ENCODE measurements at regions not wholly inside any gene's neighbourhood (a gene's known extent, or its start where the extent isn't known, plus 50 kb on each side); places are given as distances from the start of the nearest gene placed in this dataset.

DNA sequence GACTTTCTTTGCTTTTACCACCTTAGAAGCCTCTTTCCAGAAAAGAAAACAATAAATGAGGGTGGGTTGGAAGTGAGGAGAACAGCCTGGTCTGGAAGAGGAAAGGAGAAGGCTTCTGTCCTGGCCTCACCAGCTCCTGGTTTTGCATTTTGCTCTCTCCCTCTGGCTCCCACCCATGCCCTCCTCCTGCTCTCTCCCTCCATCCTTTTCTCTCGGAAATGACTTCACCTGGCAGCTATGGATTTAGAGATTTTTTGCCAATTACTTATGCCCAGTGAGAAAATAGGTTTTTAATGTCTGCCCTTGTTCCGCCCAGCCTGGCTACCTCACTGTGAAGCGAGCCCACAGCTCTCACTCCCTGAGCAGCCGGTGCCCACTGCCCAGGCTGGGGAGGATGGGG is 77.9 kb upstream of the NTRK3 start:
- Histone ChIP-seq H3K4me3 (ENCODE audit: low read length) (no peak overlapping the region), H3K9me3 (ENCODE audit: control insufficient read depth, low read depth, low read length) (no peaks in the 10 kb centered on the region), H3K4me1 (ENCODE audit: control insufficient read depth, low read depth, low read length) (no peaks in the 10 kb centered on the region), H3K27ac (ENCODE audit: low read length) (no peak overlapping the region), H3K27me3 (ENCODE audit: control insufficient read depth, insufficient read depth, low read length) (no peaks in the 10 kb centered on the region), H3K9ac (ENCODE audit: low read length) (no peak overlapping the region), H3K36me3 (ENCODE audit: control insufficient read depth, low read depth, low read length) (no peaks in the 10 kb centered on the region)

DNA sequence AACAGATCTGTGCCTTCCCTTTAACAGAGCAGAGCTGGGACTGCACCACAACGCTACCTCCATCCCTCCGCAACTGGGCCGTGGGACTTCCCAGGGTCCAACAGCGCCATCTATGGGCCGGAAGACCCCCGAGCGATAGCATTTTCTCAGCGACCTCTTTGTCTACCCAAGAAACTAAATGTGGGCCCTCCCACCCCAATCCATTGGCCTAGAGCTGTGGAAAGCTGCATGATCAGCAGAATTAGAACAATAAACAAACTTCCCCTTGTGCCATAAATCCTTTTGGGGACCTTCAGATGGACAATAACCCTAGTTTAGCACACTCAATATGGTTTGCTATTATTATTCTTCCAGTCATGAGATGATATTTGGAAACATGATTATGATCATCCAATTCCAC is 74.8 kb upstream of the NTRK3 start:
- H3K9ac ChIP-seq (ENCODE audit: low read length), result no peak overlapping the region
- H3K36me3 ChIP-seq (ENCODE audit: control insufficient read depth, low read depth, low read length), result no peaks in the 10 kb centered on the region
- H3K9me3 ChIP-seq (ENCODE audit: control insufficient read depth, low read depth, low read length), result no peaks in the 10 kb centered on the region
- no peak overlapping the region for H3K4me3 ChIP-seq (ENCODE audit: low read length)
- H3K27me3 ChIP-seq (ENCODE audit: control insufficient read depth, insufficient read depth, low read length), result no peaks in the 10 kb centered on the region
- no peak overlapping the region for H3K27ac ChIP-seq (ENCODE audit: low read length)
- no peaks in the 10 kb centered on the region for H3K4me1 ChIP-seq (ENCODE audit: control insufficient read depth, low read depth, low read length)

- Histone ChIP-seq H3K4me3 (ENCODE audit: low read length) (no peak overlapping the region), H3K27ac (ENCODE audit: low read length) (no peak overlapping the region), H3K36me3 (ENCODE audit: control insufficient read depth, low read depth, low read length) (no peaks in the 10 kb centered on the region), H3K9ac (ENCODE audit: low read length) (no peak overlapping the region), H3K9me3 (ENCODE audit: control insufficient read depth, low read depth, low read length) (no peaks in the 10 kb centered on the region), H3K4me1 (ENCODE audit: control insufficient read depth, low read depth, low read length) (no peaks in the 10 kb centered on the region), H3K27me3 (ENCODE audit: control insufficient read depth, insufficient read depth, low read length) (no peaks in the 10 kb centered on the region)
These were observed 70.4 kb upstream of the NTRK3 start for GRCh38 chr15:88326924-88327323.

- Histone ChIP-seq H3K9me3 (ENCODE audit: control insufficient read depth, low read depth, low read length) (no peaks in the 10 kb centered on the region), H3K27me3 (ENCODE audit: control insufficient read depth, insufficient read depth, low read length) (no peaks in the 10 kb centered on the region), H3K27ac (ENCODE audit: low read length) (no peak overlapping the region), H3K36me3 (ENCODE audit: control insufficient read depth, low read depth, low read length) (no peaks in the 10 kb centered on the region), H3K4me3 (ENCODE audit: low read length) (no peak overlapping the region), H3K9ac (ENCODE audit: low read length) (no peak overlapping the region), H3K4me1 (ENCODE audit: control insufficient read depth, low read depth, low read length) (no peaks in the 10 kb centered on the region)
These were observed 68.2 kb upstream of the NTRK3 start for GRCh38 chr15:88324741-88325065.

GRCh38 chr15:88323976-88324740 is 67.6 kb upstream of the NTRK3 start:
- Histone ChIP-seq H3K36me3 (ENCODE audit: control insufficient read depth, low read depth, low read length) (no peaks in the 10 kb centered on the region), H3K9ac (ENCODE audit: low read length) (no peak overlapping the region), H3K27ac (ENCODE audit: low read length) (no peak overlapping the region), H3K27me3 (ENCODE audit: control insufficient read depth, insufficient read depth, low read length) (no peaks in the 10 kb centered on the region), H3K4me1 (ENCODE audit: control insufficient read depth, low read depth, low read length) (no peaks in the 10 kb centered on the region), H3K4me3 (ENCODE audit: low read length) (no peak overlapping the region), H3K9me3 (ENCODE audit: control insufficient read depth, low read depth, low read length) (no peaks in the 10 kb centered on the region)

DNA sequence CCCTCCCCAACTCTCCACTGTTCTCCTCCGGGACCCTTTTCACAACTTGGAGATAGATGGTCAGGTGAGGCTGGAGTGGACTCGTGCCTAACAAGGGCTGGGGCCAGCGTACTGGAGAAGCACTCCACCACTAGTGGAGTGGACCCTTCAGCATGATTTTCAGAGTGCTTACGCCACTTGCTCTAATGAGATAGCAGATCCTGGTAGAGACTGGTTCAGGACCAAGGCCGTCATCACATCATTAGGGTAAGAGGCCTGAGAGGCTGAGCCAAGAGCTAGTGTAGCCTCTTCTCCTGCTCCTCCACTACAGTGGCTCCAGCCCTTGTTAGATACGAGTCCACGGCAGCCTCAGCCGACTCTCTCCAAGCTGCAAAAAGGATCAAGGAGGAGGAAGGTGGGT is 66.9 kb upstream of the NTRK3 start:
- Histone ChIP-seq H3K27me3 (ENCODE audit: control insufficient read depth, insufficient read depth, low read length) (no peaks in the 10 kb centered on the region), H3K36me3 (ENCODE audit: control insufficient read depth, low read depth, low read length) (no peaks in the 10 kb centered on the region), H3K9ac (ENCODE audit: low read length) (no peak overlapping the region), H3K27ac (ENCODE audit: low read length) (no peak overlapping the region), H3K4me1 (ENCODE audit: control insufficient read depth, low read depth, low read length) (no peaks in the 10 kb centered on the region), H3K4me3 (ENCODE audit: low read length) (no peak overlapping the region), H3K9me3 (ENCODE audit: control insufficient read depth, low read depth, low read length) (no peaks in the 10 kb centered on the region)

- H3K4me3 ChIP-seq (ENCODE audit: low read length), result no peak overlapping the region
- H3K9me3 ChIP-seq (ENCODE audit: control insufficient read depth, low read depth, low read length), result no peaks in the 10 kb centered on the region
- no peaks in the 10 kb centered on the region for H3K4me1 ChIP-seq (ENCODE audit: control insufficient read depth, low read depth, low read length)
- H3K27me3 ChIP-seq (ENCODE audit: control insufficient read depth, insufficient read depth, low read length), result no peaks in the 10 kb centered on the region
- H3K27ac ChIP-seq (ENCODE audit: low read length), result no peak overlapping the region
- no peak overlapping the region for H3K9ac ChIP-seq (ENCODE audit: low read length)
- H3K36me3 ChIP-seq (ENCODE audit: control insufficient read depth, low read depth, low read length), result no peaks in the 10 kb centered on the region
These were observed 65.9 kb upstream of the NTRK3 start for GRCh38 chr15:88322461-88322860.

DNA sequence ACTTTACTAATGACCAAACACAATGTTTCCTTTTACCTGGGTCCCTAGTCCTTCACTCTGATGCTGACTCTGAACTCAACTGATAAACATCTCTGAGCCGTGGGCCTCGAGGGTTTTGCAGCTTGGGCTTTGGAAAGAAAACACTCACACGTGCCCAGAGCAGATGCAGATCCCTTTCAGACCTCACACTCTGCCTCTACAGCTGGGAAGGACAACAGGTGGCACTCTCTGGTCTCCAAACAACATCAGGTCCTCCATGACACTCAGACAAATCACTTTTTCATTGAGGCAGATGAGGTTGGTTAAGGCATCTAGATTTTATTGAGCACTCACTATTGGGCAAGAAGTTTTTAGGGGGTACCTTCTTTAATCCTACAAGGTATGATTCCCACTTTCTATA is 64.7 kb upstream of the NTRK3 start:
- Histone ChIP-seq H3K36me3 (ENCODE audit: control insufficient read depth, low read depth, low read length) (no peaks in the 10 kb centered on the region), H3K4me1 (ENCODE audit: control insufficient read depth, low read depth, low read length) (no peaks in the 10 kb centered on the region), H3K27ac (ENCODE audit: low read length) (no peak overlapping the region), H3K4me3 (ENCODE audit: low read length) (no peak overlapping the region), H3K9ac (ENCODE audit: low read length) (no peak overlapping the region), H3K27me3 (ENCODE audit: control insufficient read depth, insufficient read depth, low read length) (no peaks in the 10 kb centered on the region), H3K9me3 (ENCODE audit: control insufficient read depth, low read depth, low read length) (no peaks in the 10 kb centered on the region)

GRCh38 chr15:88316586-88316985 is 60.0 kb upstream of the NTRK3 start:
- H3K27ac ChIP-seq (ENCODE audit: low read length), result no peak overlapping the region
- no peaks in the 10 kb centered on the region for H3K27me3 ChIP-seq (ENCODE audit: control insufficient read depth, insufficient read depth, low read length)
- H3K9me3 ChIP-seq (ENCODE audit: control insufficient read depth, low read depth, low read length), result no peaks in the 10 kb centered on the region
- no peaks in the 10 kb centered on the region for H3K4me1 ChIP-seq (ENCODE audit: control insufficient read depth, low read depth, low read length)
- no peak overlapping the region for H3K9ac ChIP-seq (ENCODE audit: low read length)
- H3K4me3 ChIP-seq (ENCODE audit: low read length), result no peak overlapping the region
- no peaks in the 10 kb centered on the region for H3K36me3 ChIP-seq (ENCODE audit: control insufficient read depth, low read depth, low read length)

DNA sequence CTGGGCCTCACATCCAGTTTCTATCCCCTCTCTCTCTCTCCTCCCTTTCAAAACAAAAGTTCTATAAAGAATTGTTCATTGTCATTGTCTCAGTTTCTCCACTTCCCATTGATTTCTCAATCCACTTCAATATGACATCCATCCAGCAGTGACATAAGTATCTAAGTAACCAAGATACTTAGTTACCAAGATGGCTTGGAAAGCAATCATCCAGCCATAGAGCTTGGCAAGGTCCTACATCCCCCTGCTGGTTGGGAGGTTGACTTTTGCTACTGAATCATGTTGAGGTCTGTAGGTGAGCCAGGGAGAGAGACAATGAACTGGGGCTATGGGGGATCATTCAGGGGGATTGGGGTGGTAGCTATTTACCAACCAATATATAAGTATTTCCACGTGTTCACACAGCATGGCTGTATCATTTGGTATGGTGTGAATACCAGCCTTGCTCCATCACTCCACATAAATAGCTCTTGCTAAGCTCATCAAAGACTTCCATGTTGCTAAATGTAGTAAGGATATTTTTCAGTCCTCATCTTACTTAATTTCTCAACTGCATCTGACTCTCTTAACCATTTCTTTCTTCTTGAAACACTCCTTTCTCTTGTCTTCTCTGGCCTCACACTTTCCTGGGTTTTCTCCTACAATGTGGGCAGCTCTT is 58.8 kb upstream of the NTRK3 start:
- H3K4me1 ChIP-seq (ENCODE audit: control insufficient read depth, low read depth, low read length), result no peaks in the 10 kb centered on the region
- H3K27ac ChIP-seq (ENCODE audit: low read length), result no peak overlapping the region
- H3K27me3 ChIP-seq (ENCODE audit: control insufficient read depth, insufficient read depth, low read length), result no peaks in the 10 kb centered on the region
- H3K9ac ChIP-seq (ENCODE audit: low read length), result no peak overlapping the region
- no peak overlapping the region for H3K4me3 ChIP-seq (ENCODE audit: low read length)
- no peaks in the 10 kb centered on the region for H3K36me3 ChIP-seq (ENCODE audit: control insufficient read depth, low read depth, low read length)
- H3K9me3 ChIP-seq (ENCODE audit: control insufficient read depth, low read depth, low read length), result no peaks in the 10 kb centered on the region

GRCh38 chr15:88312941-88313579 is 56.5 kb upstream of the NTRK3 start:
- no peaks in the 10 kb centered on the region for H3K4me1 ChIP-seq (ENCODE audit: control insufficient read depth, low read depth, low read length)
- H3K9me3 ChIP-seq (ENCODE audit: control insufficient read depth, low read depth, low read length), result no peaks in the 10 kb centered on the region
- no peak overlapping the region for H3K9ac ChIP-seq (ENCODE audit: low read length)
- no peak overlapping the region for H3K4me3 ChIP-seq (ENCODE audit: low read length)
- H3K27ac ChIP-seq (ENCODE audit: low read length), result no peak overlapping the region
- H3K36me3 ChIP-seq (ENCODE audit: control insufficient read depth, low read depth, low read length), result no peaks in the 10 kb centered on the region
- no peaks in the 10 kb centered on the region for H3K27me3 ChIP-seq (ENCODE audit: control insufficient read depth, insufficient read depth, low read length)

- H3K4me3 ChIP-seq (ENCODE audit: low read length), result no peak overlapping the region
- H3K36me3 ChIP-seq (ENCODE audit: control insufficient read depth, low read depth, low read length), result no peaks in the 10 kb centered on the region
- H3K27ac ChIP-seq (ENCODE audit: low read length), result no peak overlapping the region
- no peaks in the 10 kb centered on the region for H3K27me3 ChIP-seq (ENCODE audit: control insufficient read depth, insufficient read depth, low read length)
- no peaks in the 10 kb centered on the region for H3K4me1 ChIP-seq (ENCODE audit: control insufficient read depth, low read depth, low read length)
- no peaks in the 10 kb centered on the region for H3K9me3 ChIP-seq (ENCODE audit: control insufficient read depth, low read depth, low read length)
- no peak overlapping the region for H3K9ac ChIP-seq (ENCODE audit: low read length)
These were observed 52.8 kb upstream of the NTRK3 start for GRCh38 chr15:88309363-88309762.

Data from iPS-18a (cell line).